ENCODE measurements at regions not wholly inside any gene's neighbourhood (a gene's known extent, or its start where the extent isn't known, plus 50 kb on each side); places are given as distances from the start of the nearest gene placed in this dataset.

DNA sequence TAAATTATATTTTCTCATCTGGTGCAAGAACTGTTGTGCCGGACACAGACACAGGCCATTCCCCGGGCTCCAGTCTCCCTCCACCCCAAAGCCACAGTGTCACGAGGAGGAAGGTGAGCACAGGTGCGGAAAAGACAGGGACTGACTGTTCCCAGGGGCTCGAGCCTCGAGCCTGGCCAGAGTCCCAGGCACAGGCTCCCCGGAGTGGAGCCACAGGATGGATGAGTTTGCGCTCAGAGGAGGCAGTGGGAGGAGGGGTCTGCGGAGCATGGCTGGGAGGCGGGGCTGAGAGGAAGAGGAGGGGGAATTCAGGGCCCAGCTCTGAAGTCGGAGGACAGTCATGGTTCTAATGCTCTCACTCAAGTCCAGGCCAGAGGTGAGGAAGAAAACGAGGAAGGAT lies 284.8 kb downstream of the SMOC2 start:
- ChIA-PET POLR2A (no interaction called here), CTCF (interaction anchor here (1.9 kb wide), 1 partner anchor 15 kb away, joined by 5 read pairs; no protein-coding TSS in a partner anchor)
- no peak overlapping the region for H3K4me2 ChIP-seq
- ATAC-seq: no peak
- H3K4me3 ChIP-seq: no peak overlapping the region
- FAIRE-seq: no peak
- TF ChIP-seq NFE2L2 (conservative IDR thresholded peaks at IDR 0.05; ENCODE audit: low read length): no peak
- TF ChIP-seq FOXS1 (CRISPR knock-in tag; IDR thresholded peaks at IDR 0.05): no peak
- TF ChIP-seq CHD2 (IDR thresholded peaks at IDR 0.05; ENCODE audit: low read length, partially characterized antibody): no peak
- TF ChIP-seq MYC (IDR thresholded peaks at IDR 0.05; ENCODE audit: borderline replicate concordance, low read length): no peak
- no peak for TF ChIP-seq NR3C1 (IDR thresholded peaks at IDR 0.05)
- TF ChIP-seq KDM1A (IDR thresholded peaks at IDR 0.05; ENCODE audit: low read depth): no peak
- TF ChIP-seq EP300 (IDR thresholded peaks at IDR 0.05): no peak
- TF ChIP-seq ZC3H11A (IDR thresholded peaks at IDR 0.05): no peak
- TF ChIP-seq, protein P1, sequence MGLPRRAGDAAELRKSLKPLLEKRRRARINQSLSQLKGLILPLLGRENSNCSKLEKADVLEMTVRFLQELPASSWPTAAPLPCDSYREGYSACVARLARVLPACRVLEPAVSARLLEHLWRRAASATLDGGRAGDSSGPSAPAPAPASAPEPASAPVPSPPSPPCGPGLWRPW (IDR thresholded peaks at IDR 0.05): no peak
- TF ChIP-seq ESRRA (IDR thresholded peaks at IDR 0.05; ENCODE audit: borderline replicate concordance, low read length): no peak
- no peak for TF ChIP-seq TFCP2L1 (CRISPR knock-in tag; IDR thresholded peaks at IDR 0.05)
- TF ChIP-seq EHF (CRISPR knock-in tag; IDR thresholded peaks at IDR 0.05): no peak
- no peak for TF ChIP-seq SMC3 (IDR thresholded peaks at IDR 0.05)
- TF ChIP-seq CBX8 (IDR thresholded peaks at IDR 0.05): no peak
- TF ChIP-seq, protein P2, sequence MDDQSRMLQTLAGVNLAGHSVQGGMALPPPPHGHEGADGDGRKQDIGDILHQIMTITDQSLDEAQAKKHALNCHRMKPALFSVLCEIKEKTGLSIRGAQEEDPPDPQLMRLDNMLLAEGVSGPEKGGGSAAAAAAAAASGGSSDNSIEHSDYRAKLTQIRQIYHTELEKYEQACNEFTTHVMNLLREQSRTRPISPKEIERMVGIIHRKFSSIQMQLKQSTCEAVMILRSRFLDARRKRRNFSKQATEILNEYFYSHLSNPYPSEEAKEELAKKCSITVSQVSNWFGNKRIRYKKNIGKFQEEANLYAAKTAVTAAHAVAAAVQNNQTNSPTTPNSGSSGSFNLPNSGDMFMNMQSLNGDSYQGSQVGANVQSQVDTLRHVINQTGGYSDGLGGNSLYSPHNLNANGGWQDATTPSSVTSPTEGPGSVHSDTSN (IDR thresholded peaks at IDR 0.05): no peak
- no peak for TF ChIP-seq ZSCAN20 (CRISPR knock-in tag; IDR thresholded peaks at IDR 0.05)
- TF ChIP-seq FOSL2 (IDR thresholded peaks at IDR 0.05): no peak
- TF ChIP-seq FOSL2 (CRISPR knock-in tag; IDR thresholded peaks at IDR 0.05): no peak
- no peak overlapping the region for H3K27ac ChIP-seq
- H3K9me3 ChIP-seq: no peaks in the 10 kb centered on the region
- DNase-seq (ENCODE audit: low read depth in 1 of 2, low spot score in 1 of 2): no peak
- H3K4me1 ChIP-seq: no peaks in the 10 kb centered on the region
- 37% methylated on average over 9 of the region's 12 CpGs for WGBS (ENCODE audit: missing lambda C conversion rate)

DNA sequence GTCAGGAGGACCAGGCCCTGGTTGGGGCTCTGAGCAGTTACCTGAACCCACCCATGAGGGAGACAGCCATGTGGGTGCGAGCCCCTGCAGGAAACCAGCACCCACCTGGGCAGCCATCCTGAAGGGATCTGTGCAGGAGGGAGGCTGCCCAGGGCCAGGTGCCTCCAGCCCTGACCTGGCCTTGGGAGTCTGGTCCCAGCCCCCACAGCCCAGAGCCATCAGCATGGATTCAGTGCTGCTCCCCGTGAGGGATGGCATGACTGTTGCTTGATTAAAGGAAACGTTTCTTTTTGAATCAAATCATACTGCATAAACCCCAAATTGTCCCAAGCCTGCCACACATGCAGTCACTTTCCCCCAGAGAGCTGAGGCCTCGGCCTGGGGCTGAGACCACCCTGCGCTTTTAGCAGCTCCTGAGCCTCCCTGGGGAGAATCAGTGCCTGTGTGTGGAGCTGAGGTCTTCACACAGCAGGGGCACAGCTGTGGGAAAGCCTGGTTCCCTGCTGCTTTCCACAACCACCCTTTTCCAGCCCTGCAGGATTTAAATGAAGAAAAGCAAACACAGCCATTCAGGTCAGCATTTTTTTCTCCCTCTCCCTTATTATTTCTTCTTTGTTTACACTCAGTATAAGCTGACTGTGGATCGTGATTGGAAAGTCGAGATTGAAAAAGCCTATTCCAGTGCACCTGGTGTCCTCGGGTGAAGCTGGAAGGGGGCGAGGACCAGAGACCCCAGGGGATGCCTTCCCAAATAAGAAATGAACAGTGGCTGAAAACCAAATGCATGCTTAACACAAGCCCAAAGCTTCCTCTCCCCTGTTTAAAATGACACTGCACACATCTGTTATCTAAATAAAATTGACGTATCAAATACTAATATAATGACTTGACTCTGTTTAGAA lies 283.9 kb downstream of the SMOC2 start:
- Histone ChIP-seq H3K4me2 (no peak overlapping the region), H3K27ac (no peak overlapping the region), H3K4me1 (no peaks in the 10 kb centered on the region), H3K9me3 (no peaks in the 10 kb centered on the region), H3K4me3 (no peak overlapping the region)
- DNase-seq (ENCODE audit: low read depth in 1 of 2, low spot score in 1 of 2) (no peak), ATAC-seq (no peak), FAIRE-seq (no peak)
- ChIA-PET CTCF (interaction anchor here (1.9 kb wide), 1 partner anchor 14 kb away, joined by 5 read pairs; no protein-coding TSS in a partner anchor), POLR2A (no interaction called here)
- TF ChIP-seq EHMT2 (IDR thresholded peaks at IDR 0.05; ENCODE audit: low read depth) (no peak), FOSL2 (IDR thresholded peaks at IDR 0.05) (no peak), FOSL2 (CRISPR knock-in tag; IDR thresholded peaks at IDR 0.05) (no peak), RAD21 (conservative IDR thresholded peaks at IDR 0.05 in 1 of 2, IDR thresholded peaks at IDR 0.05 in 1 of 2) (no peak), MYC (IDR thresholded peaks at IDR 0.05; ENCODE audit: borderline replicate concordance, low read length) (no peak), HOXA7 (CRISPR knock-in tag; IDR thresholded peaks at IDR 0.05) (no peak), CHD2 (IDR thresholded peaks at IDR 0.05; ENCODE audit: low read length, partially characterized antibody) (no peak), EHF (CRISPR knock-in tag; IDR thresholded peaks at IDR 0.05) (no peak), PHF8 (IDR thresholded peaks at IDR 0.05; ENCODE audit: borderline replicate concordance, low read depth) (no peak), NPAS2 (CRISPR knock-in tag; IDR thresholded peaks at IDR 0.05; ENCODE audit: borderline replicate concordance) (no peak), RCOR1 (IDR thresholded peaks at IDR 0.05; ENCODE audit: low read depth, low read length) (no peak), HDAC2 (IDR thresholded peaks at IDR 0.05) (no peak), CBX8 (IDR thresholded peaks at IDR 0.05) (no peak), RARB (CRISPR knock-in tag; IDR thresholded peaks at IDR 0.05) (no peak), POLR2AphosphoS2 (conservative IDR thresholded peaks at IDR 0.05; ENCODE audit: low read length) (no peak), HOXB5 (CRISPR knock-in tag; IDR thresholded peaks at IDR 0.05) (no peak), FOXS1 (CRISPR knock-in tag; IDR thresholded peaks at IDR 0.05) (no peak), CHD4 (IDR thresholded peaks at IDR 0.05; ENCODE audit: borderline replicate concordance) (no peak)
- TF ChIP-seq, protein P3, sequence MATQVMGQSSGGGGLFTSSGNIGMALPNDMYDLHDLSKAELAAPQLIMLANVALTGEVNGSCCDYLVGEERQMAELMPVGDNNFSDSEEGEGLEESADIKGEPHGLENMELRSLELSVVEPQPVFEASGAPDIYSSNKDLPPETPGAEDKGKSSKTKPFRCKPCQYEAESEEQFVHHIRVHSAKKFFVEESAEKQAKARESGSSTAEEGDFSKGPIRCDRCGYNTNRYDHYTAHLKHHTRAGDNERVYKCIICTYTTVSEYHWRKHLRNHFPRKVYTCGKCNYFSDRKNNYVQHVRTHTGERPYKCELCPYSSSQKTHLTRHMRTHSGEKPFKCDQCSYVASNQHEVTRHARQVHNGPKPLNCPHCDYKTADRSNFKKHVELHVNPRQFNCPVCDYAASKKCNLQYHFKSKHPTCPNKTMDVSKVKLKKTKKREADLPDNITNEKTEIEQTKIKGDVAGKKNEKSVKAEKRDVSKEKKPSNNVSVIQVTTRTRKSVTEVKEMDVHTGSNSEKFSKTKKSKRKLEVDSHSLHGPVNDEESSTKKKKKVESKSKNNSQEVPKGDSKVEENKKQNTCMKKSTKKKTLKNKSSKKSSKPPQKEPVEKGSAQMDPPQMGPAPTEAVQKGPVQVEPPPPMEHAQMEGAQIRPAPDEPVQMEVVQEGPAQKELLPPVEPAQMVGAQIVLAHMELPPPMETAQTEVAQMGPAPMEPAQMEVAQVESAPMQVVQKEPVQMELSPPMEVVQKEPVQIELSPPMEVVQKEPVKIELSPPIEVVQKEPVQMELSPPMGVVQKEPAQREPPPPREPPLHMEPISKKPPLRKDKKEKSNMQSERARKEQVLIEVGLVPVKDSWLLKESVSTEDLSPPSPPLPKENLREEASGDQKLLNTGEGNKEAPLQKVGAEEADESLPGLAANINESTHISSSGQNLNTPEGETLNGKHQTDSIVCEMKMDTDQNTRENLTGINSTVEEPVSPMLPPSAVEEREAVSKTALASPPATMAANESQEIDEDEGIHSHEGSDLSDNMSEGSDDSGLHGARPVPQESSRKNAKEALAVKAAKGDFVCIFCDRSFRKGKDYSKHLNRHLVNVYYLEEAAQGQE (IDR thresholded peaks at IDR 0.05): no peak
- 17% methylated on average over 8 of the region's 10 CpGs for WGBS (ENCODE audit: missing lambda C conversion rate)

Measured in A549 (cell line).